NCI-H2029 treated with DMSO at 0.1 percent for 48 hours (cell line): ENCODE measurements at regions not wholly inside any gene's neighbourhood (a gene's known extent, or its start where the extent isn't known, plus 50 kb on each side); places are given as distances from the start of the nearest gene placed in this dataset.
"Not testable (repeated sequence)": the region's sequence is repeated elsewhere in the genome, so short reads cannot be mapped to it uniquely, and the experiment has no call there.

Source experiments
- DNase-seq: peaks from one replicate; lab custom pipeline; 2025; lab: John Stamatoyannopoulos, UW

DNA sequence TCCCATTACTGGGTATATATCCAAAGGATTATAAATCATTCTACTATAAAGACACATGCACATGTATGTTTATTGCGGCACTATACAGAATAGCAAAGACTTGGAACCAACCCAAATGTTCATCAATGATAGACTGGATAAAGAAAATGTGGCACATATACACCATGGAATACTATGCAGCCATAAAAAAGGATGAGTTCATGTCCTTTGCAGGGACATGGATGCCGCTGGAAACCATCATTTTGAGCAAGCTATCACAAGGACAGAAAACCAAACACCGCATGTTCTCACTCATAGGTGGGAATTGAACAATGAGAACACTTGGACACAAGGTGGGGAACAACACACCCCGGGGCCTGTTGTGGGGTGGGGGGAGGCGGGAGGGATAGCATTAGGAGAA is 57.0 kb upstream of the NEUROD1 start:
- not testable (repeated sequence) for DNase-seq

- no peak for DNase-seq
These were observed 57.8 kb upstream of the NEUROD1 start for GRCh38 chr2:181738074-181738473.

DNA sequence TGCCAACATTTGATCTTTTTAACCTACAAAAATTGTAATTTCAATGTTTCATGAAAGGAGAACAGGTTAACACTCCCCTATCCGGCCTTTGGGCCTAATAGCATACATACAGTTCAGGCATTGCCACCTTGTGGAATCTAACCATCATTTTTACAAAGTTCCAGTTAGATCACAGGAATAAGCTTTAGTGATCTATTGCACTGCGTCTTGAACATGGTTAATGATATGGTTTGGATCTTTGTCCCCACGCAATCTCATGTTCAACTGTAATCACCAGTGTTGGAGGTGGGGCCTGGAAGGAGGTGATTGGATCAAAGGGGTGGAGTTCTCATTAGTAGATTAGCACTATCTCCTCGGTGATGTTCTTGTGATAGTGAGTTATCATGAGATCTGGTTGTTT is 58.2 kb upstream of the NEUROD1 start:
- no peak for DNase-seq

GRCh38 chr2:181741756-181742155 is 61.4 kb upstream of the NEUROD1 start:
- DNase-seq, result no peak

GRCh38 chr2:181742361-181742760 is 62.0 kb upstream of the NEUROD1 start:
- DNase-seq, result no peak

DNA sequence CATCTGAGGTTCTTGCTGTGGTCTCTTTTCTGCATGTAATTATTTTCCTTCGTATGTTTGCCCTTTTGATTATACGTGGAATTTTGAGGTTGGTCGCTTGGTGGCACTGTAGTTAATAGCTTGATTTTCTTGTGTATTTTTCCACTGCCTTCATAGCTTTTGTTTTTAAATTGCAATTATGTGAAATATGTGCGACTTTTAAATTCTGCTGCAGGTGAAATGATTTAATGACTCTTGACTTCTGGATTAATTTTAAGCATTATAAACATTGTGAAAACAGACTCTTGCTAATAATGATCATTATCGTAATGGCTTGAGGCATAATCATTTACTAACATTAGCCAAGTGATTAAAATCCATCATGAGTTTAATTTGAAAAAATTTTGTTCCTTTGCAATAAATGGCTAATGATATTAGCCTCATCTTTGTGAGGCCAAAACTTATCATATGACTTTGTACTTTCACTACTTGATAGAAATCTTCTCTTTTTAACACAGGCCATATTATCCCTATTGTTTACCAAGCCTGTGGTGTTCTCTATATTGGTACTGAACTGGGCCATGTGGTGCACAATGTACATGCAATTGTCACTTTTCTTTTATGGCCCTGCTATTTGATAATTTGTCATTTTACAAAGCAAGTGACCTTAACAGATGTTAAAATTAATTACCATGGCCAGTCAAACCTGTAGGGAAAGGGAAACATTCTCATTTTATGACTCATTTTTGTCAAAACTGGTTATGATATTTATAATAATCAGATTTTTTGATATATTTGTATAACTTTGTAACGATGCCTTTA is 62.8 kb upstream of the NEUROD1 start:
- peak; percentile 1 for DNase-seq

- no peak for DNase-seq
These were observed 63.4 kb upstream of the NEUROD1 start for GRCh38 chr2:181743723-181744031.

DNA sequence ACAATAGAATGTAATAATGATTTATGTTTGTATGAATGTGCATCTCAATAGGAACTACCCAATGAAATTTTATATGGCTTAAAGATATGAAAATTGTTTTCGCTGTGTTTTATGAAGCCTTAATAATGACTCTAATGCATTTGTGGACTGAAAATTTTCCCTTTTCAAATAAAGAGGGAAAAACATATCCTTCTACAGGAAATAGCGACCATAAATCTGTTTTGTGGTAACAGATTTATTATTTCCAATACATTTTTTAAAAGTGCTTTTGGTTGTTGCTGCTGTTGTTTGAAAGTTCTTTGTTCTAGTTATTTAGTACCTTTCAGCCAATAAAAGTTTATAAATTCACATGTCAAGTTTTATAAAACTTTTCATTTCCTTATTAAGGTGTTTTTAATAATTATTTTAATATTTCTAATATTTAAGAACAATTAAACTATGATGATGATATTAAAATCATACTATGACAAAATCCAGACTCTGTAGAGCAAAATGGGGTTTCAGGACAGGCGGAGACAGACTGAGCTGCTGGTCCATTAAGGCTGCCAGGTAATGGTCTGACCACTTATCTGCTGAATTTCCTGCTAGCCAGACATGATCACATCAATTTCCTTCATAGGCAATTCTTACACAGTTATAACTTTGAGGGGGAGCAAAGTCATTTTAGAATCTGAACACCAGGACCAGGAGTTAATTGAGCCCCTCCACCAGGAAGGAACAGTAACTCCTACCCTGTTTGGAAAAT is 65.7 kb upstream of the NEUROD1 start:
- DNase-seq, result no peak

DNA sequence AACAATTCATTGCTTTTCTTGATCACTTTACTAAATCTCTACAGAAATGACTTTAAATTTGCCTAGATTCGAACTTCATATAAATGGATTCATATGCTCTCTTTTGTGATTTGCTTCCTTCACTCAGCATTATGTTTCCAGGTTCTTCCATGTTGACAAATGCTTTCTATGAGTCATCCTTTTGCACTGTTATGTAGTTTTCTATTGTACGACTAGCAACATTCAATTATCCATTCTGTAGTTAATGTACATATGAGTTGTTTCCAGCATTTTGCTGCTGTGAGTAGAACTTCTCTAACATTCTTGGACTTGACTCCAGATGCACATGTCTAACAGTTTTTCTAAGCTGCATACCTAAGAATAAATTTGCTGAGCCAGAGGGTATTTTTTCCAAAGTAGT is 66.5 kb upstream of the NEUROD1 start:
- no peak for DNase-seq

- DNase-seq, result no peak
These were observed 70.0 kb upstream of the NEUROD1 start for GRCh38 chr2:181750305-181750704.

DNA sequence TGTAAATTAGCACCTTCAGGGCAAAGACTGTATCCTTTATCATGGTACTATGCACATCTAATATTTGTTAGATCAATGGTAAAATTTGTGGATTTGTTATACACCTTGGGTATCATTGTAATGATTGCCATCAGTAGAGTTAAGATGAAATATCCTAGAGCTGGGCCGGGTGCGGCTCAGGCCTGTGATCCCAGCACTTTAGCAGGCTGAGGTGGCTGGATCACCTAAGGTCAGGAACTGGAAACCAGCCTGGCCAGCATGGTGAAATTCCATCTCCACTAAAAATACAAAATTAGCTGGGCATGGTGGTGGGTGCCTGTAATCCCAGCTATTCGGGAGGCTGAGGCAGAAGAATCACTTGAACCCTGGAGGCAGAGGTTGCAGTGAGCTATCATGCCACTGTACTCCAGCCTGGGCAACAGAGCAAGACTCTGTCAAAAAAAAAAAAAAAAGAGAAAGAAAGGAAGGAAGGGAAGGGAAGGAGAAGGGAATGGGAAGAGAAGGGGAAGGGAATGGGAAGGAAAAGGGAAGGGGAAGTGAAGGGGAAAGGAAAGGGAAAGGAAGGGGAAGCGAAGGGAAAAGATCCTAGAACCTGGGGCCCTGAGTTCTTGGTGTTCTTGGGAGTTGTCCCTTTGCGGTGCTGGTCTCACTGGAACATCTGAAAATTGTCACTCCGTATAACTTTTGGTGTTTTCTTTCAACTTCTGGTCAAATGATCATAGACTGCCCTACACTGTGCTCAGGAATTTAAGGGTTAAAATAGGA is 71.1 kb upstream of the NEUROD1 start:
- no peak for DNase-seq

DNA sequence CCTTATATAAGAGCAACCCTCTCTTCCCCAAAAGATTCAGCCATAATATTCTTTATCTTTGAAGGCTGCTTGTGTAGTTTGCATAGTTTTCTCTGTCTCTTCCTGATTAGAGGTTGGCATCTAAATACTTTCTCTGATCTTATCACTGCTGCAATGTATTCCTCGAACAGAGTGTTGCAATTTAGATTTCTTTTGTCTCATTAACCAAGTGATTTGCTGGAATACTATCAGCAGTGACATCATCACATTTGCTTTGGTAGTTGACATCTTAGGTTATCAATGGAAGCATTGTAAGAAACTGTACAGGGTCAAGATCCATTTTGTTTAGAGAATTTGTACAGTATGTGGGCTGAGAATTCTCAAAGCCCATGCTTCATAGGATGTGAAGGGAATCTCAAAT is 72.0 kb upstream of the NEUROD1 start:
- DNase-seq, result no peak

GRCh38 chr2:181753686-181754085 is 73.4 kb upstream of the NEUROD1 start:
- no peak for DNase-seq

DNA sequence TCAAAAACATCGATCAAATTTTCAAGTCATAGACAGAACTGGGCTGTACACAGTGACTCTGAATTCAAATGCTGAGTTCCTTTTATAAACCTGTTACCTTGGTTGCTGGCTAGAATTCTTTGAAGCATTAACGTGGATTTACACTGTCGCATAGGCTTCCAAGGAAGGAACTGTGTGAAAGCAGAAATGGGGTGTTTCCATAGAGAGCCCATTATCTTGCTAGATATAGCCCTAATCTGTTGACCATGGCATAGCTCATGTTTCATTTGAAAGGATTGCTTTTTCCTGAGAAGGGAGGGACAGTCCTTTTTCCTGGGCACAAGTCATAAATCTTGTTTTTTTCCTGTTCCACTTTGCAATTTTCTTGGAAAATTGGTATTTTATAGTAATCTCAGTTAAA is 73.8 kb upstream of the NEUROD1 start:
- DNase-seq, result no peak

- DNase-seq, result no peak
These were observed 74.9 kb upstream of the NEUROD1 start for GRCh38 chr2:181755181-181755580.

DNA sequence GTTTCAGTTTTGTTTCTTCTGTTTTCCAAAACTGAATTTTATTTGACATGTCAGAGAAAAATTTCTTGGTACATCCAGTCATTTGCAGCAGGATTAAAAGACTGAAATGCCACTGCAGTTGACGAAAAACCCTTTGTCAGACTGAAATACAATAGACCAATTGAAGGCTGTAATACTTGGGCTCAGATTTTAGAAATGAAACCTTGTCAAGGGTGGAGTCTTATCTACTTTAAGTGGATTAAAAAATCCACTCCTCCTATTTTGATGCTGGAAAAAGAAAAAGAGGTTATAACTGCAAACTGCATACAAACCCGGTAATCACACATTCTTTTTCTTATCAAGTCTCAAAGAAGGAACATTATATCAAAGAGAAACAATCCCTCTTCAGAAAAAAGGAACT is 80.2 kb upstream of the NEUROD1 start:
- DNase-seq, result no peak

GRCh38 chr2:181761175-181761574 is 80.9 kb upstream of the NEUROD1 start:
- no peak for DNase-seq

DNA sequence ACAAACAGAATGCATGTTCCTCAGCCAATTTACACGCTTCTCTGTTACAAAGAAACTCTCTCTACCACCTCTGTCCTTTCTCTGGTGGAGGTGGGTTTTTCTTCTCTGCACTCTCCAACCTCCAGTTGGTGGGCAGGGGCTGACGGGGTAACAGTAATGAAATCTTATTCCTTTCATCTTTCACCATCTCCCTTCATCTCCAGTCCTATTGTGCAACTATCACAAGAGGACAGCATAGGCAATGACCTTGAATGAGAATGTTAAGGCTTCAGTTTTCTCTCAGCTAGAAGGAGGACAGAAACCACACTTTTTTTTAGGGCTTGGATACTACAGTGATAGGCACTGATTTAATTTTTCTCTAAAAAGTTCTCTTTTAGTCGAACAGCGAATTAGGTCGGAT is 81.7 kb upstream of the NEUROD1 start:
- no peak for DNase-seq

DNA sequence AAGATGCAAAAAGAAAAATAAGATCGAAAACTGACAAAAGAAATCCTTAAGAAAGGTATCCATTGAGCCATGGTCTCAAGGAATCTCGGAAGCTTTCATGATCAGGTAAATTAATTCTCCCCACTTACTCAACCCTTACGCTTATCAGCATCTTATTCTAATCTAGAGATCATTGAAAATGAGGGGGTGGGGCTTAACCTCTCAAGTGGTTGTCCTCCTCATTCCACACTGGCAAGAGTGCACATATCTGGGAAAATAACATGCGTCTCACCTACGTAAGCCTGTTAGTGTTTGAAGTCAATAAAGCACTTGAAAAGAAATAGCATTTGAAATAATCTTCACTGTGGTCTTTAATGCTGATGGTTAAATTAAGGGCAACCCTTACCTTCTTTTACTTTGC is 82.5 kb upstream of the NEUROD1 start:
- no peak for DNase-seq

DNA sequence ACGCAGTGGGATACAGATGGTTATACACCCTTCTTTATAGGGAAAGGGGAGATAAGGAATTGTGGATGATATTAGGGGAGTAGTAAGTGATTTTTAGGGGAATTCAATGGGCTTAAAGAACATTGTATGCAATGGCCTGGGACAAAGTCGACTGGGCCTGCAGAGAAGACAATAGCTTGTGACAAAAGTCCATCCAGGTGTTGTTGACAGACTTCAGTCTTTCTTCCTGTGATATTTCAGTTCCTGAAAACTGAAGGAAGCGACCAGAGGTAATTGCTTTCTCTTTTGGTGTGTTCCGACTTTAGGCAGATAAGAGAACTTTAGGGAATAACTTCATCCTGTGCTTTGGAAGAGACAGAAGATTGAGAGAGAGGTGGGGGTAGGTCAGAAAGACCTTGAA is 83.1 kb upstream of the NEUROD1 start:
- no peak for DNase-seq

DNA sequence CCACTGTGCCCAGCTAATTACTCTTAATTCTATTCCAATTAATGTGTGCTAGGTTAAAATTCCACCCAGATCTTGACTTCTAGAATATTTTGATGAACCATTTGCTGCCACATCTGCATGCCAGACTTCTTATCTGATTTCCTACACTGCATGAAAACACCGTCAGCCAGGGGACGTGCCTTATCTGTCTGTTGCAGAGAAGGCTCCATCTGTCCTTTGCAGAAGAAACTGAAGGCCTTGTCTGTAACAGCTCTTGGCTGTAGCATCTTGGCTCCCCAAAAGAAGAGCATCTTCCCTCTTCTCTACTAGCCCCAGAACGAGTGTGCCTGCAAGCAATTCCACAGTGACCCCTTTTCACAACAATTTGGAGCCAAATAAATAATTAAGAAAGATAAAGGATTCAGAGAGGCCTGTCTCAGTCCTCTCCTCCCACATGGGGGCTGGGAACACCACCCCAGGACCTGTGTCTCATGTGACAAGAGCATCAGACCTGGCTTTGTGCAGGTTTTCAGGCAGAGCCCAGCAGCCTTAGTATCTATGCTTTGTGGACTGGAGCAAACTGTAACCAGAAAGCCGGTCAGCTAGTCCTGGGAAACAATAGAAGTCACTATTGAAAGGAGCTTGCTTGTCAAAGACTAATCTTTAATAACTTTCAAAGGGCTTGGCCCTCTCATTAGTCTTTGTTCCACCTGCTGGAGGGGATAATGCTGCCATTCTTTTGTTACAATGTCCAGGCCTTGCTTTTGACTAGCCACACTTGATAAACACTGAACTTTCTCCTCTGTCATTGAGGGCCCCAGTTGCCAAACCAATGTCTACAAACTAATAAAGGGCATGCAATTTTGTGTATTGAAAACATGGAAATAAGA is 84.0 kb upstream of the NEUROD1 start:
- DNase-seq, result no peak

- DNase-seq, result no peak
These were observed 85.8 kb upstream of the NEUROD1 start for GRCh38 chr2:181766129-181766528.
